Fibroblast of the aortic adventitia (primary cell): ENCODE measurements at regions not wholly inside any gene's neighbourhood (a gene's known extent, or its start where the extent isn't known, plus 50 kb on each side); places are given as distances from the start of the nearest gene placed in this dataset.

Experiments used
- DNase-seq: peaks from one replicate; pipeline ENCODE4 v3.0.0-alpha.2; 2010; ENCODE audit warnings: low read depth
- H3K4me3 ChIP-seq: 2 replicates; pipeline ENCODE4 v1.5.1; 2011; ENCODE audit warnings: low read depth, mild to moderate bottlenecking, control low read depth, low read length, moderate library complexity
- CTCF ChIP-seq: IDR thresholded peaks from 2 replicates; pipeline ENCODE4 v1.5.1; 2011; ENCODE audit warnings: mild to moderate bottlenecking, low read length, control low read depth, inconsistent platforms; ENCODE audit not compliant: insufficient read depth

GRCh38 chr11:115787302-115787701 lies 283.1 kb upstream of the CADM1 start:
- DNase-seq, result no peak
- no peak overlapping the region for H3K4me3 ChIP-seq
- TF ChIP-seq CTCF, result no peak

DNA sequence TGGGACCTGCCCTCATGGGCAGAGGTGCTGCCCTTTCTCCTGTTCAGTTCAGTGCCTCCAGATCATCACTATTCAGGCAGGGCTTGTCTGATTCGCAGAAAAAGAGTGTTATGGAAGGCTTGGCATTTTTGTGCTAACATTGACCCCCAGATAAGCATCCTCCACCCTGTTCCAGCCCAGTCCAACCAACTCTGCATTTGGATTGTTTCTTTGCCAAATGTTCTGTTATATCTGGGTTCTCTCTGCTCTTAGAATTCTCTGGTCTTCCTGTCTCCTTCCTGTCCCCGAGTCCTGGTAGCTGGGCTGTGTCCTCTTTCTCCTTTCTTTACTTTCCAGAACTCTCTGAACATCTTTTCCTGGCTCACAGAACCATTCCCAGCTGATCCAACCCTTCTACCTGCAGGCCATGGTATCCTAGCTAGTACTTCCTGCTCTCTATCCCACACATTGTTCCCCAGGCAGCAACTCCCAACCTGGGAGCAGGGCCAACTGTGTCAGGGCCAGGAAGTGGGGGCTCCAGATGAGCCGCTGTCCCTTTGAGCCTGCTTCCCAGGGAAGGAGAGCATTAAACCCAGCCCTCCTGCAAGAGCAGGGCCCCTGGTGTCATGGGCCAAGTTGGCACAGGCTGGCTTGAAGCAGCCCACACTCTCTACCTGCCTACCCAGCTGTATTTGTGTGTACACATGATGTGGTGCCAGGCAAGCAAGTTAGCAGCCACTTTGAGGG lies 280.7 kb upstream of the CADM1 start:
- no peak overlapping the region for H3K4me3 ChIP-seq
- TF ChIP-seq CTCF, result no peak
- DNase-seq, result no peak

- no peak overlapping the region for H3K4me3 ChIP-seq
- TF ChIP-seq CTCF, result no peak
- DNase-seq, result no peak
Measured at GRCh38 chr11:115780646-115781362, 276.6 kb upstream of the CADM1 start.

- DNase-seq, result no peak
- no peak for TF ChIP-seq CTCF
- H3K4me3 ChIP-seq, result no peak overlapping the region
Measured at GRCh38 chr11:115778928-115779650, 274.9 kb upstream of the CADM1 start.

GRCh38 chr11:115776916-115777315 lies 272.7 kb upstream of the CADM1 start:
- TF ChIP-seq CTCF, result no peak
- no peak overlapping the region for H3K4me3 ChIP-seq
- no peak for DNase-seq

- DNase-seq, result no peak
- no peak for TF ChIP-seq CTCF
- H3K4me3 ChIP-seq, result no peak overlapping the region
Measured at GRCh38 chr11:115775846-115776245, 271.6 kb upstream of the CADM1 start.
